ENCODE measurements at regions not wholly inside any gene's neighbourhood (a gene's known extent, or its start where the extent isn't known, plus 50 kb on each side); places are given as distances from the start of the nearest gene placed in this dataset.
"Not testable (repeated sequence)": the region's sequence is repeated elsewhere in the genome, so short reads cannot be mapped to it uniquely, and the experiment has no call there.

- no peak overlapping the region for H3K4me3 ChIP-seq (ENCODE audit: low read length)
- no peaks in the 10 kb centered on the region for H3K27me3 ChIP-seq (ENCODE audit: insufficient read depth, low read length)
- H3K4me1 ChIP-seq (ENCODE audit: insufficient read depth, low read length), result no peaks in the 10 kb centered on the region
- no peaks in the 10 kb centered on the region for H3K36me3 ChIP-seq (ENCODE audit: insufficient read depth, low read length)
- H2AFZ ChIP-seq (ENCODE audit: low read depth, low read length), result no peak overlapping the region
- no peaks in the 10 kb centered on the region for H3K9me3 ChIP-seq (ENCODE audit: low read length)
Observed at GRCh38 chr4:114250439-114250891, 271.0 kb upstream of the ARSJ start.

GRCh38 chr4:114251020-114251419 lies 271.6 kb upstream of the ARSJ start:
- Histone ChIP-seq H3K9me3 (ENCODE audit: low read length) (no peaks in the 10 kb centered on the region), H3K27me3 (ENCODE audit: insufficient read depth, low read length) (no peaks in the 10 kb centered on the region), H3K4me1 (ENCODE audit: insufficient read depth, low read length) (no peaks in the 10 kb centered on the region), H2AFZ (ENCODE audit: low read depth, low read length) (no peak overlapping the region), H3K36me3 (ENCODE audit: insufficient read depth, low read length) (no peaks in the 10 kb centered on the region), H3K4me3 (ENCODE audit: low read length) (no peak overlapping the region)

DNA sequence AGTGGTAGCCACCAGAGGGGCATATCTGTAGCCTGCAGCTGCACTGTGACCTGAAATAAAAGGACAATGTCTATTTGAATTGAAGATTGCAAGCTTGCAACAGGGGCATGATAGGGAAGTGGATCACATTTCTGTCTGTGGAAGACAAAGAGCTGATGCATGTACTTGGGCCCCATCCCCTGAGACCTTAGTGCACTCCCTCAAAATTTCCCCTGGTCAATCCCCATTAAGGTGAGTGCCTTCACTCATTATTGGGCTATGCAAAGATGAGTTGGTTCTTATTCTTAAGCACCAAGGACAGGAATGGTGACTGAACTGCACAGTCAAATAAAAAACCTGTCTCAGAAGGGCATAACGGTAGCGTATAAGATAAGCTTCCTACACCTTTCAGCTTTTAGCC lies 273.1 kb upstream of the ARSJ start:
- Histone ChIP-seq H3K36me3 (ENCODE audit: insufficient read depth, low read length) (no peaks in the 10 kb centered on the region), H3K4me3 (ENCODE audit: low read length) (no peak overlapping the region), H3K27me3 (ENCODE audit: insufficient read depth, low read length) (no peaks in the 10 kb centered on the region), H2AFZ (ENCODE audit: low read depth, low read length) (no peak overlapping the region), H3K9me3 (ENCODE audit: low read length) (no peaks in the 10 kb centered on the region), H3K4me1 (ENCODE audit: insufficient read depth, low read length) (no peaks in the 10 kb centered on the region)

DNA sequence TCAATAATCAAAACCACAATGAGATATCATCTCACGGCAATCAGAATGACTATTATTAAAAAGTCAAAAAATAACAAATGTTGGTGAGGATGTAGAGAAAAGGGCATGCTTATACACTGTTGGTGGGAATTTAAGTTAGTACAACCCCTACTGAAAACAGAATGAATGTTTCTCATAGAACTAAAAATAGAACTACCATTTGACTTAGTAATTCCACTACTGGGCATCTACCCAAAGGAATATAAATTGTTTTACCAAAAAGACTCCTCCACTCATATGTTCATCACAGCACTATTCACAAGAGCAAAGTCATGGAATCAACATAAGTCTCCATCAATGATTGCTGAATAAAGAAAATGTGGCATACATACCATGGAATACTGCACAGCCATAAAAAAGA lies 278.1 kb upstream of the ARSJ start:
- Histone ChIP-seq H3K9me3 (ENCODE audit: low read length) (no peaks in the 10 kb centered on the region), H3K36me3 (ENCODE audit: insufficient read depth, low read length) (no peaks in the 10 kb centered on the region), H2AFZ (ENCODE audit: low read depth, low read length) (no peak overlapping the region), H3K4me1 (ENCODE audit: insufficient read depth, low read length) (no peaks in the 10 kb centered on the region), H3K4me3 (ENCODE audit: low read length) (no peak overlapping the region), H3K27me3 (ENCODE audit: insufficient read depth, low read length) (no peaks in the 10 kb centered on the region)

GRCh38 chr4:114262421-114262820 lies 283.0 kb upstream of the ARSJ start:
- H3K36me3 ChIP-seq (ENCODE audit: insufficient read depth, low read length); H3K9me3 ChIP-seq (ENCODE audit: low read length); H3K4me3 ChIP-seq (ENCODE audit: low read length); H3K4me1 ChIP-seq (ENCODE audit: insufficient read depth, low read length); H2AFZ ChIP-seq (ENCODE audit: low read depth, low read length); H3K27me3 ChIP-seq (ENCODE audit: insufficient read depth, low read length): not testable (repeated sequence)

GRCh38 chr4:114263233-114263632 lies 283.8 kb upstream of the ARSJ start:
- Histone ChIP-seq H3K4me3 (ENCODE audit: low read length) (no peak overlapping the region), H2AFZ (ENCODE audit: low read depth, low read length) (no peak overlapping the region), H3K36me3 (ENCODE audit: insufficient read depth, low read length) (no peaks in the 10 kb centered on the region), H3K9me3 (ENCODE audit: low read length) (no peaks in the 10 kb centered on the region), H3K27me3 (ENCODE audit: insufficient read depth, low read length) (no peaks in the 10 kb centered on the region), H3K4me1 (ENCODE audit: insufficient read depth, low read length) (no peaks in the 10 kb centered on the region)

DNA sequence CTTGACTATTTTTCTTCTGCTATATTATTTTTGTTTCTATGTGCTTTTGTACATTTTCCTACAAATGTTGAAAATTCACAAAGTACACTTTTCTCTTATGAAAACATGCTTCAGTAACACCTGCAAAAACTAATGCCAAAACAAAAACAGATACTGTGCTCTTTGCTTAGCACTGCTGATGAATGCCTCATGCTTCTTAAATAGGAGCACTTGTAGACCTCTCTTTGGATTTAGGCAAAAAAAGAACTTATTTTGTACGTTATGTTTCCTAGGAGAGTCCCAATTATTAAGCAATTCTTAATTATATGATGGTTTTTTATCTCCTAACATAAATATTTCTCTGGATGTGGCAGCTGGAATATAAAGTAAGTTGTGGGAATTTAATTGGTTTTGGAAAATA lies 285.0 kb upstream of the ARSJ start:
- Histone ChIP-seq H2AFZ (ENCODE audit: low read depth, low read length) (no peak overlapping the region), H3K27me3 (ENCODE audit: insufficient read depth, low read length) (no peaks in the 10 kb centered on the region), H3K9me3 (ENCODE audit: low read length) (no peaks in the 10 kb centered on the region), H3K4me1 (ENCODE audit: insufficient read depth, low read length) (no peaks in the 10 kb centered on the region), H3K36me3 (ENCODE audit: insufficient read depth, low read length) (no peaks in the 10 kb centered on the region), H3K4me3 (ENCODE audit: low read length) (no peak overlapping the region)

- Histone ChIP-seq H2AFZ (ENCODE audit: low read depth, low read length) (no peak overlapping the region), H3K4me1 (ENCODE audit: insufficient read depth, low read length) (no peaks in the 10 kb centered on the region), H3K36me3 (ENCODE audit: insufficient read depth, low read length) (no peaks in the 10 kb centered on the region), H3K27me3 (ENCODE audit: insufficient read depth, low read length) (no peaks in the 10 kb centered on the region), H3K4me3 (ENCODE audit: low read length) (no peak overlapping the region), H3K9me3 (ENCODE audit: low read length) (no peaks in the 10 kb centered on the region)
Observed at GRCh38 chr4:114264877-114265291, 285.4 kb upstream of the ARSJ start.

DNA sequence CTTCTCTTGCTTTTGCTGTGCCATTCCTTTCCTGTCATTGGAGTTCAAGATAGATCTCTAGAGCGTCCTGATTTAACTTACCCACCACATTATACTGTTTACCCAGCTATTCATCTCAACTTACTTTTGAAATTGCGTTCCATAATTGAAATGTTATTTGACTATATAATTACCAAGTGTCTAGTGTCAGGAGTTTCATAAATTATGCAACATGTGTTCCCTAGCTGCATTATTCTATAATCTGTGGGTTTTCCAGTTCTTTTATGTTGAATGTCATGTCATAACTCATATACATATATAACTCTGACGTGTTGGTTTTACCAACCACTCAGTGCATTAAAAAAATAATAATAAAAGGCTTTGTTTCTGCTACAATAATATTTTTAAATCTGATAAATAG lies 285.9 kb upstream of the ARSJ start:
- no peaks in the 10 kb centered on the region for H3K4me1 ChIP-seq (ENCODE audit: insufficient read depth, low read length)
- H2AFZ ChIP-seq (ENCODE audit: low read depth, low read length), result no peak overlapping the region
- no peaks in the 10 kb centered on the region for H3K36me3 ChIP-seq (ENCODE audit: insufficient read depth, low read length)
- H3K27me3 ChIP-seq (ENCODE audit: insufficient read depth, low read length), result no peaks in the 10 kb centered on the region
- no peaks in the 10 kb centered on the region for H3K9me3 ChIP-seq (ENCODE audit: low read length)
- no peak overlapping the region for H3K4me3 ChIP-seq (ENCODE audit: low read length)

DNA sequence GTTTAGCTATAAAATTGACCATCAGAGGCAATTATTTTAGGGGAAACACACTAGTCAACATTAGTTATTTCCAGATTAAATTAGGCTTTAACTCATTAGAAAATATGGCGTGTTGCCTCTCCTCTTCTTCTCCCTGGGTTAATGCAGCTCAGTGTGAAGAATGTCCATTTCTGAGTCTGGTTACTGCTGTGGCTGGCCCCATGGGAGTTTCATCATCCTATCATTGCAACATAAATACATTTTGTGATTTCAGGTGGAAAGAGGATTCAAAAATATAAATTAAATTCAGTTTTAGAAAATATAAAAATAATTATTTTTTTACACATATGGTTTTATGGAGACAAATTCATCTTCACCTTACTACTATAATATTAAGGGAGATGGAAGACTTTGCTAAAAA lies 288.5 kb upstream of the ARSJ start:
- Histone ChIP-seq H3K36me3 (ENCODE audit: insufficient read depth, low read length) (no peaks in the 10 kb centered on the region), H2AFZ (ENCODE audit: low read depth, low read length) (no peak overlapping the region), H3K27me3 (ENCODE audit: insufficient read depth, low read length) (no peaks in the 10 kb centered on the region)

GRCh38 chr4:114271031-114271430 lies 291.6 kb upstream of the ARSJ start:
- Histone ChIP-seq H2AFZ (ENCODE audit: low read depth, low read length) (no peak overlapping the region), H3K36me3 (ENCODE audit: insufficient read depth, low read length) (no peaks in the 10 kb centered on the region), H3K27me3 (ENCODE audit: insufficient read depth, low read length) (no peaks in the 10 kb centered on the region), H3K4me1 (ENCODE audit: insufficient read depth, low read length) (no peaks in the 10 kb centered on the region), H3K9me3 (ENCODE audit: low read length) (no peaks in the 10 kb centered on the region), H3K4me3 (ENCODE audit: low read length) (no peak overlapping the region)

More for the DNA sequence above, 288.5 kb upstream of the ARSJ start:
- Histone ChIP-seq H3K4me3 (ENCODE audit: low read length) (no peak overlapping the region), H3K4me1 (ENCODE audit: insufficient read depth, low read length) (no peaks in the 10 kb centered on the region), H3K9me3 (ENCODE audit: low read length) (no peaks in the 10 kb centered on the region)

DNA sequence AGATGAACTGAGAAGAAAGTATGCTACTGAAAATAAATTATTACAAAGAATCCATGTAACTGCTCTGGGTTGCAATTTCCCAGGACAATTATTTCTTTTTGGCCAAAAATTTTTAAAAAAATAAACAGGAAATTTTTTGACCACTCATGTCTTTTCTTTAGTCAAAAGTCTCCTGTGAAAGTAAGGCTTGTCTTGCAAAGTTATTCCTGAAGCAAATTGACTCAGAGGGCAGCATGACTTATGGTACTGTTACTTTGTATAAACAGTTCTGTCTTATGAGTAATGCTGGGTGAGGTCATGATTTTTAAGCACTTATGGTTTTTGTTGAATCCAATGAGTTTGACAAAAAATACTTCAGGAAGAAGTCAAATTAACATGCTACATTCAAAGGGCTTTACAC lies 292.8 kb upstream of the ARSJ start:
- H3K4me1 ChIP-seq (ENCODE audit: insufficient read depth, low read length), result no peaks in the 10 kb centered on the region
- H3K36me3 ChIP-seq (ENCODE audit: insufficient read depth, low read length), result no peaks in the 10 kb centered on the region
- H3K27me3 ChIP-seq (ENCODE audit: insufficient read depth, low read length), result no peaks in the 10 kb centered on the region
- no peaks in the 10 kb centered on the region for H3K9me3 ChIP-seq (ENCODE audit: low read length)
- no peak overlapping the region for H3K4me3 ChIP-seq (ENCODE audit: low read length)
- no peak overlapping the region for H2AFZ ChIP-seq (ENCODE audit: low read depth, low read length)

DNA sequence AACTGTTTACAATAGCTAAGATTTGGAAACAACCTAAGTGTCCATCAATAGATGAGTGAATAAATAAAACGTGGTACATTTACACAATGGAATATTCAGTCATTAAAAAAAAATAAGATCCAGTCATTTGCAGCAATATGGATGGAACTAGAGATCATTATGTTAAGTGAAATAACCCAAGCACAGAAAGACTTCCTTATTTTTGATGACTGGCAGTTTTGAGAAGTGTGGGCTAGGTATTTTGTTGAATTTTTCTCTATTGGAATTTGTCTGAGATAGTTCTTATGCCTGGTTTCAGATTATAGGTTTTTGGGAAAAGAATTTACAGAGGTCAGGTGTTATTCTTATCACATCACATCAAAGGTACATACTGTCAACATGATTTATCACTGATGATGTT lies 293.8 kb upstream of the ARSJ start:
- Histone ChIP-seq H3K36me3 (ENCODE audit: insufficient read depth, low read length) (no peaks in the 10 kb centered on the region), H3K27me3 (ENCODE audit: insufficient read depth, low read length) (no peaks in the 10 kb centered on the region), H3K9me3 (ENCODE audit: low read length) (no peaks in the 10 kb centered on the region), H2AFZ (ENCODE audit: low read depth, low read length) (no peak overlapping the region), H3K4me3 (ENCODE audit: low read length) (no peak overlapping the region), H3K4me1 (ENCODE audit: insufficient read depth, low read length) (no peaks in the 10 kb centered on the region)

GRCh38 chr4:114277690-114278089 lies 298.2 kb upstream of the ARSJ start:
- no peak overlapping the region for H3K4me3 ChIP-seq (ENCODE audit: low read length)
- H2AFZ ChIP-seq (ENCODE audit: low read depth, low read length), result no peak overlapping the region
- H3K9me3 ChIP-seq (ENCODE audit: low read length), result no peaks in the 10 kb centered on the region
- no peaks in the 10 kb centered on the region for H3K27me3 ChIP-seq (ENCODE audit: insufficient read depth, low read length)
- H3K4me1 ChIP-seq (ENCODE audit: insufficient read depth, low read length), result no peaks in the 10 kb centered on the region
- no peaks in the 10 kb centered on the region for H3K36me3 ChIP-seq (ENCODE audit: insufficient read depth, low read length)
